ENCODE measurements at regions not wholly inside any gene's neighbourhood (a gene's known extent, or its start where the extent isn't known, plus 50 kb on each side); places are given as distances from the start of the nearest gene placed in this dataset.

GRCh38 chr12:115489253-115489652, 788.2 kb downstream of the MED13L start:
- no peak for DNase-seq

GRCh38 chr12:115485967-115486366, 791.5 kb downstream of the MED13L start:
- DNase-seq, result no peak

- DNase-seq, result no peak
These were observed 792.0 kb downstream of the MED13L start for GRCh38 chr12:115485503-115485902.

GRCh38 chr12:115482943-115483342, 794.5 kb downstream of the MED13L start:
- DNase-seq, result no peak

- DNase-seq, result no peak
These were observed 796.4 kb downstream of the MED13L start for GRCh38 chr12:115481141-115481540.

GRCh38 chr12:115478505-115478904, 794.5 kb upstream of the TBX3 start:
- no peak for DNase-seq

- no peak for DNase-seq
These were observed 790.8 kb upstream of the TBX3 start for GRCh38 chr12:115474539-115475353.

GRCh38 chr12:115473257-115473956, 789.4 kb upstream of the TBX3 start:
- DNase-seq, result no peak

- DNase-seq, result no peak
These were observed 788.9 kb upstream of the TBX3 start for GRCh38 chr12:115472852-115473251.

GRCh38 chr12:115470977-115471376, 787.0 kb upstream of the TBX3 start:
- DNase-seq, result no peak

GRCh38 chr12:115470526-115470925, 786.6 kb upstream of the TBX3 start:
- DNase-seq, result no peak

- no peak for DNase-seq
These were observed 784.1 kb upstream of the TBX3 start for GRCh38 chr12:115468087-115468510.

- no peak for DNase-seq
These were observed 783.6 kb upstream of the TBX3 start for GRCh38 chr12:115467531-115467930.

GRCh38 chr12:115466076-115466475, 782.1 kb upstream of the TBX3 start:
- no peak for DNase-seq

GRCh38 chr12:115464661-115465060, 780.7 kb upstream of the TBX3 start:
- no peak for DNase-seq

GRCh38 chr12:115464111-115464581, 780.2 kb upstream of the TBX3 start:
- DNase-seq, result no peak

GRCh38 chr12:115461401-115461800, 777.4 kb upstream of the TBX3 start:
- DNase-seq, result no peak

- DNase-seq, result no peak
These were observed 773.8 kb upstream of the TBX3 start for GRCh38 chr12:115457798-115458197.

GRCh38 chr12:115456946-115457689, 773.1 kb upstream of the TBX3 start:
- no peak for DNase-seq

- no peak for DNase-seq
These were observed 771.3 kb upstream of the TBX3 start for GRCh38 chr12:115455268-115455681.

GRCh38 chr12:115452751-115453281, 768.8 kb upstream of the TBX3 start:
- DNase-seq, result no peak

- DNase-seq, result peak; percentile 69
These were observed 768.1 kb upstream of the TBX3 start for GRCh38 chr12:115451780-115452736.

All from NCI-H1092 treated with DMSO at 0.1 percent for 48 hours (cell line).